ENCODE measurements at regions not wholly inside any gene's neighbourhood (a gene's known extent, or its start where the extent isn't known, plus 50 kb on each side); places are given as distances from the start of the nearest gene placed in this dataset.
A peak's percentile ranks its signal among the peaks of the same experiment; 100 is the strongest.

GRCh38 chr2:185279999-185280398 is 458.6 kb upstream of the FSIP2 start:
- H3K14ac ChIP-seq (ENCODE audit: insufficient read length) = no peak overlapping the region
- no peak overlapping the region for H3K4ac ChIP-seq (replicated peaks; ENCODE audit: insufficient read length, low read depth, low read length)
- no peak overlapping the region for H2BK120ac ChIP-seq (replicated peaks; ENCODE audit: low read depth, low read length)
- no peaks in the 10 kb centered on the region for H3K79me1 ChIP-seq (ENCODE audit: low read depth, low read length)
- no peak overlapping the region for H2BK12ac ChIP-seq (ENCODE audit: low read depth, low read length)
- H3K9me3 ChIP-seq (ENCODE audit: insufficient read depth in 2 of 2, low read depth in 1 of 2, low read length in 1 of 2) = no peaks in the 10 kb centered on the region
- no peak overlapping the region for H2AFZ ChIP-seq (ENCODE audit: low read length)
- no peak overlapping the region for H4K91ac ChIP-seq (replicated peaks; ENCODE audit: insufficient read length, low read length)
- H3K27ac ChIP-seq (ENCODE audit: low read depth, low read length) = no peak overlapping the region
- H3K23ac ChIP-seq (ENCODE audit: insufficient read length) = no peak overlapping the region
- DNase-seq (ENCODE audit: low read depth in 1 of 2, low spot score in 2 of 2) = no peak
- no peak overlapping the region for H3K9ac ChIP-seq (replicated peaks in 1 of 4; ENCODE audit: extremely low read depth in 1 of 4, low read depth in 3 of 4, low read length in 3 of 4)
- no peak overlapping the region for H4K5ac ChIP-seq (ENCODE audit: insufficient read length, low read depth, low read length)
- no peak overlapping the region for H4K8ac ChIP-seq (ENCODE audit: extremely low read depth, insufficient read depth, low read length)
- ChIA-PET POLR2A (ENCODE audit: partially characterized antibody) (no interaction called here), CTCF (ENCODE audit: partially characterized antibody) (interaction anchor here (0.9 to 8.3 kb wide), 5 partner anchors 11 to 459 kb away, joined by 3 to 44 read pairs (median 4); partner anchors contain the start of gene FSIP2)
- FAIRE-seq = no peak
- peak in 1 of 2 experiments; percentile 53; a peak in 3 of 4 replicates for TF ChIP-seq RAD21 (IDR thresholded peaks at IDR 0.05 in 1 of 2, conservative IDR thresholded peaks at IDR 0.05 in 1 of 2; ENCODE audit: low read depth in 2 of 2, low read length in 2 of 2)
- TF ChIP-seq, protein P1, sequence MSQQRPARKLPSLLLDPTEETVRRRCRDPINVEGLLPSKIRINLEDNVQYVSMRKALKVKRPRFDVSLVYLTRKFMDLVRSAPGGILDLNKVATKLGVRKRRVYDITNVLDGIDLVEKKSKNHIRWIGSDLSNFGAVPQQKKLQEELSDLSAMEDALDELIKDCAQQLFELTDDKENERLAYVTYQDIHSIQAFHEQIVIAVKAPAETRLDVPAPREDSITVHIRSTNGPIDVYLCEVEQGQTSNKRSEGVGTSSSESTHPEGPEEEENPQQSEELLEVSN (IDR thresholded peaks at IDR 0.05) = no peak
- TF ChIP-seq RXRA (IDR thresholded peaks at IDR 0.05; ENCODE audit: insufficient read depth, low read depth, low read length) = no peak
- TF ChIP-seq, protein P2, sequence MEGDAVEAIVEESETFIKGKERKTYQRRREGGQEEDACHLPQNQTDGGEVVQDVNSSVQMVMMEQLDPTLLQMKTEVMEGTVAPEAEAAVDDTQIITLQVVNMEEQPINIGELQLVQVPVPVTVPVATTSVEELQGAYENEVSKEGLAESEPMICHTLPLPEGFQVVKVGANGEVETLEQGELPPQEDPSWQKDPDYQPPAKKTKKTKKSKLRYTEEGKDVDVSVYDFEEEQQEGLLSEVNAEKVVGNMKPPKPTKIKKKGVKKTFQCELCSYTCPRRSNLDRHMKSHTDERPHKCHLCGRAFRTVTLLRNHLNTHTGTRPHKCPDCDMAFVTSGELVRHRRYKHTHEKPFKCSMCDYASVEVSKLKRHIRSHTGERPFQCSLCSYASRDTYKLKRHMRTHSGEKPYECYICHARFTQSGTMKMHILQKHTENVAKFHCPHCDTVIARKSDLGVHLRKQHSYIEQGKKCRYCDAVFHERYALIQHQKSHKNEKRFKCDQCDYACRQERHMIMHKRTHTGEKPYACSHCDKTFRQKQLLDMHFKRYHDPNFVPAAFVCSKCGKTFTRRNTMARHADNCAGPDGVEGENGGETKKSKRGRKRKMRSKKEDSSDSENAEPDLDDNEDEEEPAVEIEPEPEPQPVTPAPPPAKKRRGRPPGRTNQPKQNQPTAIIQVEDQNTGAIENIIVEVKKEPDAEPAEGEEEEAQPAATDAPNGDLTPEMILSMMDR (IDR thresholded peaks at IDR 0.05; ENCODE audit: control extremely low read depth in 1 of 3, insufficient read depth in 1 of 3, low read depth in 1 of 3, low read length in 3 of 3) = peak in 2 of 3 experiments; percentile 18 to 31; a peak in 2 of 4 replicates
- no peaks in the 10 kb centered on the region for H3K23me2 ChIP-seq (ENCODE audit: low read depth, low read length)
- no peak overlapping the region for H3K56ac ChIP-seq (replicated peaks; ENCODE audit: insufficient read length, low read depth, low read length)
- H3K79me2 ChIP-seq (ENCODE audit: control insufficient read depth in 1 of 2, insufficient read depth in 2 of 2, low read length in 2 of 2) = no peaks in the 10 kb centered on the region
- H2BK5ac ChIP-seq (ENCODE audit: low read depth, low read length) = no peak overlapping the region
- no peaks in the 10 kb centered on the region for H3K36me3 ChIP-seq (ENCODE audit: control insufficient read depth in 2 of 4, insufficient read depth in 4 of 4, low read length in 3 of 4)
- H4K20me1 ChIP-seq (replicated peaks in 1 of 2; ENCODE audit: control insufficient read depth in 1 of 2, insufficient read depth in 2 of 2, low read length in 2 of 2) = no peaks in the 10 kb centered on the region
- no peak overlapping the region for H3K4me3 ChIP-seq (ENCODE audit: extremely low read depth in 1 of 4, insufficient read depth in 2 of 4, low read depth in 3 of 4, low read length in 4 of 4)
- H3K18ac ChIP-seq (ENCODE audit: extremely low read depth, low read length) = no peak overlapping the region
- H2BK15ac ChIP-seq (ENCODE audit: low read length) = no peak overlapping the region
- H3K4me1 ChIP-seq (replicated peaks in 1 of 4; ENCODE audit: control insufficient read depth in 3 of 4, insufficient read depth in 4 of 4, low read length in 3 of 4) = no peaks in the 10 kb centered on the region
- no peak overlapping the region for H3K4me2 ChIP-seq (ENCODE audit: insufficient read depth in 1 of 2, low read depth in 2 of 2, low read length in 2 of 2)
- no peak overlapping the region for H2BK20ac ChIP-seq (ENCODE audit: low read length)
- H3K27me3 ChIP-seq (replicated peaks in 1 of 4; ENCODE audit: control insufficient read depth in 3 of 4, extremely low read depth in 1 of 4, insufficient read depth in 3 of 4, low read length in 3 of 4) = no peaks in the 10 kb centered on the region
- H2AK5ac ChIP-seq (ENCODE audit: low read depth, low read length) = no peak overlapping the region

Measured in H1 (cell line).